OCI-LY1 (cell line): ENCODE measurements at regions not wholly inside any gene's neighbourhood (a gene's known extent, or its start where the extent isn't known, plus 50 kb on each side); places are given as distances from the start of the nearest gene placed in this dataset.

Experiments used
- H2AFZ ChIP-seq: fragments of 200-600 bp; sonication (generic), shearing (Covaris generic); 2 replicates; pipeline ENCODE4 v1.6.0; 2014; ENCODE audit warnings: antibody characterized with exemption, mild to moderate bottlenecking, low read length
- H3F3A ChIP-seq: fragments of 200-600 bp; sonication (generic), shearing (Covaris generic); 2 replicates; pipeline ENCODE4 v1.6.0; 2014; ENCODE audit warnings: mild to moderate bottlenecking, antibody characterized with exemption, low read length, moderate library complexity; ENCODE audit not compliant: insufficient read depth
- H3K27ac ChIP-seq: fragments of 200-600 bp; sonication (generic); 2 replicates; pipeline ENCODE4 v1.5.1; 2014; ENCODE audit warnings: low read length, mixed run types, mild to moderate bottlenecking, low read depth; ENCODE audit not compliant: poor library complexity, severe bottlenecking
- H3K27me3 ChIP-seq: fragments of 200-600 bp; sonication (generic); 2 replicates; pipeline ENCODE4 v1.6.0; 2014; ENCODE audit warnings: antibody characterized with exemption, mild to moderate bottlenecking, low read length, moderate library complexity; ENCODE audit not compliant: insufficient read depth
- H3K36me3 ChIP-seq: fragments of 200-600 bp; sonication (generic); 2 replicates; pipeline ENCODE4 v1.6.1; 2014; ENCODE audit warnings: mild to moderate bottlenecking, antibody characterized with exemption, low read length, moderate library complexity, mixed read lengths; ENCODE audit not compliant: insufficient read depth
- H3K4me1 ChIP-seq: fragments of 200-600 bp; sonication (generic); 2 replicates; pipeline ENCODE4 v1.5.1; 2014; ENCODE audit warnings: mild to moderate bottlenecking, low read length, moderate library complexity; ENCODE audit not compliant: insufficient read depth, severe bottlenecking
- H3K4me2 ChIP-seq: fragments of 200-600 bp; sonication (generic), shearing (Covaris generic); 2 replicates; pipeline ENCODE4 v1.6.1; 2014; ENCODE audit warnings: low read length
- H3K4me3 ChIP-seq: fragments of 200-600 bp; sonication (generic); 2 replicates; pipeline ENCODE4 v1.5.1; 2014; ENCODE audit warnings: low read length, low read depth, mild to moderate bottlenecking, mixed read lengths; ENCODE audit not compliant: poor library complexity, severe bottlenecking
- H3K79me2 ChIP-seq: fragments of 200-600 bp; shearing (Covaris generic); 2 replicates; pipeline ENCODE4 v1.6.1; 2016; ENCODE audit warnings: mixed run types, low read length, mixed read lengths; ENCODE audit not compliant: insufficient read depth
- H3K9ac ChIP-seq: fragments of 200-600 bp; sonication (generic), shearing (Covaris generic); 2 replicates; pipeline ENCODE4 v1.6.1; 2014; ENCODE audit warnings: mild to moderate bottlenecking, low read length, mixed read lengths
- H3K9me2 ChIP-seq: fragments of 200-600 bp; sonication (generic), shearing (Covaris generic); 2 replicates; pipeline ENCODE4 v1.6.1; 2014; ENCODE audit warnings: low read depth, mild to moderate bottlenecking, low read length, mixed read lengths
- H3K9me3 ChIP-seq: fragments of 200-600 bp; shearing (Covaris generic); 2 replicates; pipeline ENCODE4 v1.6.1; 2014; ENCODE audit warnings: low read length, mixed read lengths
- H4K20me1 ChIP-seq: fragments of 200-600 bp; sonication (generic), shearing (Covaris generic); 2 replicates; pipeline ENCODE4 v1.6.0; 2016; ENCODE audit warnings: mild to moderate bottlenecking, low read length; ENCODE audit not compliant: insufficient read depth
- EZH2 ChIP-seq: fragments of 200-600 bp; sonication (generic), shearing (Covaris generic); IDR thresholded peaks from 2 replicates; pipeline ENCODE4 v1.8.0; 2017; ENCODE audit warnings: borderline replicate concordance, mixed run types, mild to moderate bottlenecking, antibody characterized with exemption, low read length, moderate library complexity, mixed read lengths
- TF ChIP-seq, protein P1 (sequence below): fragments of 200-600 bp; sonication (generic), shearing (Covaris generic); IDR thresholded peaks from 2 replicates; pipeline ENCODE4 v1.5.1; 2017; ENCODE audit warnings: mild to moderate bottlenecking, antibody characterized with exemption, low read length, moderate library complexity, mixed read lengths

DNA sequence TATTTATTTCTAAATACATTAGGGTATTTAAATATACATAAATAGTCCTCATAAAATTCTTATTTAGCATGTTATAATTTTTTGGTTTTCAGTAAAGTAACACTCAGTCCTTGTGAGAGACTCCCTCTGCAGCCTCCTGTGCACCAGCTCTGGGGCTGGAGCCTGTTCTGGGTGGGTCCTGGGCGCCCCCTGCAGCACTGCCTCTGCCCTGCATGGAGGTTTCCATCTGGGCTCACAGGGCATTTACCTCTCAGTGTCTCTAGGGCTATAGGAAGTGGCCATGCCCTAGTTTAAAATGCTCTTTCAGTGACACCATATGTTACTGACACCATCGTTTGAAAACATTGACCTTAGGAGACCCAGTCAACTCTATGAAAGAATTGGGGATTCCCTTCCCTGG is 1155.2 kb downstream of the TMEM121 start:
- no peak overlapping the region for H3K9ac ChIP-seq

DNA sequence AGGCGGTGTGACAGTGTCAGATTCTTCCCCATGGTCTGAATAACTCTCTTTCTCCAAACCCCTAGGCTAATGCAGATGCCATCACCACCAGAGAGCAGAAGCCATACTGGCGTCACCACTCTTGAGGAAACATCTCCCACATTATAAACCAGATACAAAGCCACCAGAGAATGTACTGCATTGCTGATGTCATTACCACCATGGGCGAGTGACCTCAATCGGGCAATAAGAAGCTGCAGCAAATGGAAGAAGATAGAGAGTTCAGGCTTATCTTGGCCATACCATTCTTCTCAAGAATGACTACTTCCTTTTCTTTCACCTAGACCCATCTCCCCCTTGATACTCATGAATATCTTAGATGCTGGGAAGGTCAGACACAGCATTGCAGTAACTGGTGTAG is 1157.2 kb downstream of the TMEM121 start:
- Histone ChIP-seq H3K4me2 (no peak overlapping the region), H3K4me3 (no peak overlapping the region), H3K36me3 (no peaks in the 10 kb centered on the region), H3K27me3 (no peaks in the 10 kb centered on the region), H2AFZ (no peak overlapping the region), H3K9ac (no peak overlapping the region), H3K4me1 (no peaks in the 10 kb centered on the region), H3K27ac (no peak overlapping the region), H3F3A (no peaks in the 10 kb centered on the region), H3K9me3 (no peaks in the 10 kb centered on the region), H3K79me2 (no peaks in the 10 kb centered on the region), H4K20me1 (no peaks in the 10 kb centered on the region), H3K9me2 (no peaks in the 10 kb centered on the region)
- TF ChIP-seq, protein P1, sequence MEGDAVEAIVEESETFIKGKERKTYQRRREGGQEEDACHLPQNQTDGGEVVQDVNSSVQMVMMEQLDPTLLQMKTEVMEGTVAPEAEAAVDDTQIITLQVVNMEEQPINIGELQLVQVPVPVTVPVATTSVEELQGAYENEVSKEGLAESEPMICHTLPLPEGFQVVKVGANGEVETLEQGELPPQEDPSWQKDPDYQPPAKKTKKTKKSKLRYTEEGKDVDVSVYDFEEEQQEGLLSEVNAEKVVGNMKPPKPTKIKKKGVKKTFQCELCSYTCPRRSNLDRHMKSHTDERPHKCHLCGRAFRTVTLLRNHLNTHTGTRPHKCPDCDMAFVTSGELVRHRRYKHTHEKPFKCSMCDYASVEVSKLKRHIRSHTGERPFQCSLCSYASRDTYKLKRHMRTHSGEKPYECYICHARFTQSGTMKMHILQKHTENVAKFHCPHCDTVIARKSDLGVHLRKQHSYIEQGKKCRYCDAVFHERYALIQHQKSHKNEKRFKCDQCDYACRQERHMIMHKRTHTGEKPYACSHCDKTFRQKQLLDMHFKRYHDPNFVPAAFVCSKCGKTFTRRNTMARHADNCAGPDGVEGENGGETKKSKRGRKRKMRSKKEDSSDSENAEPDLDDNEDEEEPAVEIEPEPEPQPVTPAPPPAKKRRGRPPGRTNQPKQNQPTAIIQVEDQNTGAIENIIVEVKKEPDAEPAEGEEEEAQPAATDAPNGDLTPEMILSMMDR, result no peak
- no peak for TF ChIP-seq EZH2

More for the DNA sequence above, 1155.2 kb downstream of the TMEM121 start:
- Histone ChIP-seq H2AFZ (no peak overlapping the region), H3K9me2 (no peaks in the 10 kb centered on the region), H3K4me3 (no peak overlapping the region), H3K4me2 (no peak overlapping the region), H3K79me2 (no peaks in the 10 kb centered on the region), H3K9me3 (no peaks in the 10 kb centered on the region), H4K20me1 (no peaks in the 10 kb centered on the region), H3K36me3 (no peaks in the 10 kb centered on the region), H3K4me1 (no peaks in the 10 kb centered on the region), H3K27me3 (no peaks in the 10 kb centered on the region), H3F3A (no peaks in the 10 kb centered on the region), H3K27ac (no peak overlapping the region)
- no peak for TF ChIP-seq EZH2
- TF ChIP-seq, protein P1, result peak; percentile 72

DNA sequence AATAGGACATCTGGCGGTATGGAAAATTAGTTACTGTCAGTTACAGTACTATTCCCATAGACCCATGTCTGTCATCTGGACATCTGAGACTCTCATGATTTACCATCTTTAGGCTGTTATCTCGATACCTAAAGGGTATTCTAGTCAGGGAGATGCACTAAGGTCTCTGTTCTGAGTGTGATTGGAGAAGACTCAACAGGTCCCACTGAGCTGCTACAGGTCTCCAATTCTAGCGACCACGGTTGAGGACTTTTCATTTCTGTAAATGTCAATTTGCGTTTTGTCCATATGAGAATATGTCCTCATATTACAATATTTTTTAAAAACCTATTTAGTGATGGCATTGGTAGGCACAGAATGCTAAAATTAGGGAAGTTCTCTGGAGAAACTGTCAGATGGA is 1160.2 kb downstream of the TMEM121 start:
- H3K27ac ChIP-seq, result no peak overlapping the region

More for the DNA sequence above, 1160.2 kb downstream of the TMEM121 start:
- Histone ChIP-seq H3K9ac (no peak overlapping the region), H3K4me1 (no peaks in the 10 kb centered on the region), H3K9me2 (no peaks in the 10 kb centered on the region), H3F3A (no peaks in the 10 kb centered on the region), H4K20me1 (no peaks in the 10 kb centered on the region), H3K36me3 (no peaks in the 10 kb centered on the region), H2AFZ (no peak overlapping the region), H3K79me2 (no peaks in the 10 kb centered on the region), H3K4me2 (no peak overlapping the region), H3K27me3 (no peaks in the 10 kb centered on the region), H3K4me3 (no peak overlapping the region), H3K9me3 (0 out of 2 replicates have a peak, but pooled peaks cover 5% of the 10 kb centered on the region)
- TF ChIP-seq, protein P1, result no peak
- TF ChIP-seq EZH2, result no peak
